ENCODE measurements at regions not wholly inside any gene's neighbourhood (a gene's known extent, or its start where the extent isn't known, plus 50 kb on each side); places are given as distances from the start of the nearest gene placed in this dataset. TPM values are rescaled to one million over a fixed set of nuclear protein-coding genes. Genes with fewer than 3 reads are reported as not detected.
"Not testable (repeated sequence)": the region's sequence is repeated elsewhere in the genome, so short reads cannot be mapped to it uniquely, and the experiment has no call there.

- intact Hi-C loops (cut with micrococcal nuclease); FAIRE-seq: not testable (repeated sequence)
Observed at GRCh38 chr17:30578015-30578717, 101.0 kb downstream of the GOSR1 start.

More at GRCh38 chr17:30578015-30578717, 101.0 kb downstream of the GOSR1 start:
- ATAC-seq; H2AFZ ChIP-seq (ENCODE audit: low read depth, low read length); H3K27ac ChIP-seq (ENCODE audit: extremely low read depth, low read depth, low read length); in situ Hi-C loops (cut with MboI); H3K79me2 ChIP-seq (ENCODE audit: control insufficient read depth, insufficient read depth, low read length); H3K4me3 ChIP-seq; BruUV-seq (replicated peaks); H3K4me1 ChIP-seq (replicated peaks in 1 of 2; ENCODE audit: control insufficient read depth in 2 of 2, insufficient read depth in 2 of 2, low read length in 2 of 2); H3K9ac ChIP-seq (ENCODE audit: insufficient read depth in 1 of 2, low read depth in 2 of 2, low read length in 2 of 2); H3K9me3 ChIP-seq (replicated peaks; ENCODE audit: control insufficient read depth, insufficient read depth, low read depth, low read length); H3K9me1 ChIP-seq (ENCODE audit: control insufficient read depth, insufficient read depth, low read length); H4K20me1 ChIP-seq (replicated peaks; ENCODE audit: control insufficient read depth, insufficient read depth, low read length); H3K4me2 ChIP-seq (ENCODE audit: insufficient read depth, low read length); CTCF ChIA-PET (ENCODE audit: low intra/inter-chr PET ratio); DNase-seq (ENCODE audit: extremely low read depth in 1 of 4, low spot score in 3 of 4); H3K36me3 ChIP-seq (ENCODE audit: control insufficient read depth, insufficient read depth, low read length): not testable (repeated sequence)
- peaks cover 0 to 31% of the 10 kb centered on the region in 2 experiments; a peak in 3 of 5 replicates for H3K27me3 ChIP-seq (ENCODE audit: control insufficient read depth in 2 of 2, insufficient read depth in 2 of 2, low read length in 2 of 2)
- WGBS (ENCODE audit: insufficient coverage, low coverage, missing lambda C conversion rate) = 7% methylated on average over 9 of the region's 9 CpGs
- POLR2A ChIA-PET = interaction anchor here (0.8 kb wide), 1 partner anchor 19 kb away, joined by 3 read pairs; no protein-coding TSS in a partner anchor

Small RNA genes lying in the stretch of these regions (small RNA-seq; reads per million reads assigned to genes)
- gene AC005562.1 = not detected
- not detected for gene AC127024.7
- gene RN7SL316P = not detected
